ENCODE measurements at regions not wholly inside any gene's neighbourhood (a gene's known extent, or its start where the extent isn't known, plus 50 kb on each side); places are given as distances from the start of the nearest gene placed in this dataset.

DNA sequence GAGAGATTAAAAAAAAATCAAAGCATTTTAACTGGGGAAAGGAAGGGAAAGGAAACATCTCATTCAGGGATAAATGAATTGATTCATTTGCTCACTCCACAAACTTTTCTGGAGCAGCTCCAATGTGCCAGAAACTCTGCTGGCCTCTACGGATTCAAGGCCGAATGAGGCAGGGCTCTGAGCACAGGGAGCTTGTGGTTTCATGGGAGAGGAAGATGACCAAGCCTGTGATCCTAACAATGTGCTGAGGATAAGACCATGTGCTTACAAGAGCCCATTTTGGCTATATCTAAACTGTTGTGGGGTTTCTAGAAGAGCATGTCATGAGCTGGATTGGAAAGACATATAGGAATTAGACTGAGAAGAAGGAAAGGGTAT, 137.5 kb downstream of the ZNF674 start:
- Histone ChIP-seq H3K4me3 (replicated peaks in 1 of 3; ENCODE audit: low read depth in 2 of 3, low read length in 3 of 3) (no peak overlapping the region), H4K20me1 (ENCODE audit: insufficient read depth, low read length) (no peaks in the 10 kb centered on the region), H3K27ac (ENCODE audit: low read depth in 1 of 2, low read length in 2 of 2) (no peak overlapping the region), H3K9me3 (replicated peaks in 1 of 2; ENCODE audit: control insufficient read depth in 1 of 2, insufficient read depth in 1 of 2, low read length in 2 of 2) (no peaks in the 10 kb centered on the region), H3K4me1 (ENCODE audit: control insufficient read depth in 1 of 2, insufficient read depth in 2 of 2, low read length in 2 of 2) (no peaks in the 10 kb centered on the region), H2AFZ (ENCODE audit: insufficient read depth, low read depth, low read length, poor library complexity, severe bottlenecking) (no peak overlapping the region), H3K4me2 (replicated peaks; ENCODE audit: extremely low read depth, low read length, poor library complexity, severe bottlenecking) (no peak overlapping the region), H3K36me3 (replicated peaks in 1 of 2; ENCODE audit: control insufficient read depth in 1 of 2, insufficient read depth in 2 of 2, low read length in 2 of 2) (no peaks in the 10 kb centered on the region), H3K9ac (ENCODE audit: insufficient read depth, low read length, poor library complexity, severe bottlenecking) (no peak overlapping the region), H3K27me3 (ENCODE audit: control insufficient read depth in 2 of 2, insufficient read depth in 2 of 2, low read length in 2 of 2) (no peaks in the 10 kb centered on the region), H3K79me2 (ENCODE audit: insufficient read depth, low read length) (no peaks in the 10 kb centered on the region)
- no peaks in the 10 kb centered on the region for H3K9me3 Mint-ChIP-seq
- no CpG with 5 or more reads among the region's 2 CpGs for WGBS (ENCODE audit: insufficient coverage)
- intact Hi-C loops (cut with micrococcal nuclease) = no loop called here
- TF ChIP-seq, protein P1, sequence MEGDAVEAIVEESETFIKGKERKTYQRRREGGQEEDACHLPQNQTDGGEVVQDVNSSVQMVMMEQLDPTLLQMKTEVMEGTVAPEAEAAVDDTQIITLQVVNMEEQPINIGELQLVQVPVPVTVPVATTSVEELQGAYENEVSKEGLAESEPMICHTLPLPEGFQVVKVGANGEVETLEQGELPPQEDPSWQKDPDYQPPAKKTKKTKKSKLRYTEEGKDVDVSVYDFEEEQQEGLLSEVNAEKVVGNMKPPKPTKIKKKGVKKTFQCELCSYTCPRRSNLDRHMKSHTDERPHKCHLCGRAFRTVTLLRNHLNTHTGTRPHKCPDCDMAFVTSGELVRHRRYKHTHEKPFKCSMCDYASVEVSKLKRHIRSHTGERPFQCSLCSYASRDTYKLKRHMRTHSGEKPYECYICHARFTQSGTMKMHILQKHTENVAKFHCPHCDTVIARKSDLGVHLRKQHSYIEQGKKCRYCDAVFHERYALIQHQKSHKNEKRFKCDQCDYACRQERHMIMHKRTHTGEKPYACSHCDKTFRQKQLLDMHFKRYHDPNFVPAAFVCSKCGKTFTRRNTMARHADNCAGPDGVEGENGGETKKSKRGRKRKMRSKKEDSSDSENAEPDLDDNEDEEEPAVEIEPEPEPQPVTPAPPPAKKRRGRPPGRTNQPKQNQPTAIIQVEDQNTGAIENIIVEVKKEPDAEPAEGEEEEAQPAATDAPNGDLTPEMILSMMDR (IDR thresholded peaks at IDR 0.05) = no peak
- peaks cover 0 to 5% (median 3%) of the 10 kb centered on the region in 3 donors for H3K27me3 Mint-ChIP-seq (ENCODE audit: low read depth in 3 of 3)
- H3K27ac Mint-ChIP-seq = no peak overlapping the region
- H3K4me3 Mint-ChIP-seq = no peak overlapping the region
- H3K36me3 Mint-ChIP-seq = no peaks in the 10 kb centered on the region
- H3K4me1 Mint-ChIP-seq = peaks cover 2% of the 10 kb centered on the region
- no peak for DNase-seq

DNA sequence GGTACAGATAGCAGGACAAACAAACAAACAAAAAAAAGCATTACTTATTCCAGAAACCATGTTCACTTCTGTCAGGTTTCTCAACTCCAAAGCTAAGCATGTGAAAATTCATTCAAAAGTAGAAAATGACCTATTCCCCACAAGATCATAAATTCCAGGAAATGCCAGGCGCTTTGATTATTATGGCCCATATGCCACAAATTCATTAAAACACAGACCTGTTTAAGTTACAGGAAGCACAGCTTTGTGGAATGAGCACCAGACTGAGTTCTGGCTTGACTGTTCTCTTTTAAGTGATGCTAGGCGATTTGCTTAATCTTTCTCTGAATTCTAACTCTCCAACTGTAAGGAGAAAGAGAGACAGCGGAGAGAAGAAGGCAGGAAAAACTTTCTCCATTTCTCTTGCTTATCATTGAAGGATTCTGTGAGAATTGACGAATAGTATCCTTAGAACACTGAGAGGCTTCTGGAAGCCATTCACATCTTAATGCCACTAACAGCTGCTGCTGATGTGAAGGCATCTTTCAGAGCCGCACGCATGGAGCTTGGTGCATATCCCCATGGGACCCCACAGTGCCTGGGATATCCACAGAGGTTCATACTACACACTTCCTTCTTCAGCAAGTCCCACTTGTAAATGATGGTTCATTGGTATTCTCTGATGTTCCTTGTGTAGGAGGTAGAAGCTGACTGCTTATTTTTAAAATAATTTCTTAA, 138.0 kb downstream of the ZNF674 start:
- H3K4me3 Mint-ChIP-seq = no peak overlapping the region
- TF ChIP-seq, protein P1 (IDR thresholded peaks at IDR 0.05) = no peak
- H3K36me3 ChIP-seq (replicated peaks in 1 of 2; ENCODE audit: control insufficient read depth in 1 of 2, insufficient read depth in 2 of 2, low read length in 2 of 2) = no peaks in the 10 kb centered on the region
- no peaks in the 10 kb centered on the region for H3K9me3 Mint-ChIP-seq
- no peak overlapping the region for H3K9ac ChIP-seq (ENCODE audit: insufficient read depth, low read length, poor library complexity, severe bottlenecking)
- H3K4me3 ChIP-seq (replicated peaks in 1 of 3; ENCODE audit: low read depth in 2 of 3, low read length in 3 of 3) = no peak overlapping the region
- H3K4me2 ChIP-seq (replicated peaks; ENCODE audit: extremely low read depth, low read length, poor library complexity, severe bottlenecking) = no peak overlapping the region
- H3K27me3 ChIP-seq (ENCODE audit: control insufficient read depth in 2 of 2, insufficient read depth in 2 of 2, low read length in 2 of 2) = no peaks in the 10 kb centered on the region
- DNase-seq = no peak
- H3K27ac ChIP-seq (ENCODE audit: low read depth in 1 of 2, low read length in 2 of 2) = no peak overlapping the region
- H3K79me2 ChIP-seq (ENCODE audit: insufficient read depth, low read length) = no peaks in the 10 kb centered on the region
- no peak overlapping the region for H2AFZ ChIP-seq (ENCODE audit: insufficient read depth, low read depth, low read length, poor library complexity, severe bottlenecking)
- peaks cover 2% of the 10 kb centered on the region for H3K4me1 Mint-ChIP-seq
- no CpG with 5 or more reads among the region's 6 CpGs for WGBS (ENCODE audit: insufficient coverage)
- no peaks in the 10 kb centered on the region for H3K4me1 ChIP-seq (ENCODE audit: control insufficient read depth in 1 of 2, insufficient read depth in 2 of 2, low read length in 2 of 2)
- no peaks in the 10 kb centered on the region for H4K20me1 ChIP-seq (ENCODE audit: insufficient read depth, low read length)
- no peak overlapping the region for H3K27ac Mint-ChIP-seq
- no peaks in the 10 kb centered on the region for H3K36me3 Mint-ChIP-seq
- H3K27me3 Mint-ChIP-seq (ENCODE audit: low read depth in 3 of 3) = peaks cover 0 to 6% (median 3%) of the 10 kb centered on the region in 3 donors
- no peaks in the 10 kb centered on the region for H3K9me3 ChIP-seq (replicated peaks in 1 of 2; ENCODE audit: control insufficient read depth in 1 of 2, insufficient read depth in 1 of 2, low read length in 2 of 2)
- intact Hi-C loops (cut with micrococcal nuclease) = no loop called here
